ENCODE measurements at regions not wholly inside any gene's neighbourhood (a gene's known extent, or its start where the extent isn't known, plus 50 kb on each side); places are given as distances from the start of the nearest gene placed in this dataset.
"Not testable (repeated sequence)": the region's sequence is repeated elsewhere in the genome, so short reads cannot be mapped to it uniquely, and the experiment has no call there.

- no peak for DNase-seq
Observed at GRCh38 chr6:56802584-56802983, 152.3 kb upstream of the BEND6 start.

DNA sequence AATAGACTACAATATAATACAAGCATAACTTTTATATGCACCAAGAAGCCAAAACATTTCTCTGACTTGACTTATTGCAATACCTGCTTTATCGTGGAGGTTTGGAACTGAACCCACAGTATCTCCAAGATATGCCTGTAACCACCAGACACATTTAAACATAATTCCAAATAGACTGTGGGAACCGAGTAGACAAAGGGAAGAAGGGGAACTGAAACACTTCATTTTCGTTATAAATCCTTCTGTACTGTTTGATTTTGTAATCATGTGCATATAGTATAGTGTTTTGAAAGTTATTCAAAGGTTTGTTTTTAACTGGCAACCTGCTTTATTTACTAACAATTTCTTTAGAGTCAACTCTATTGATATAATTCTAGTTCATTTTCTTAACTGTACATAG, 154.9 kb upstream of the BEND6 start:
- no peak for DNase-seq

GRCh38 chr6:56798163-56798562, 155.5 kb upstream of the DST start:
- DNase-seq: no peak

DNA sequence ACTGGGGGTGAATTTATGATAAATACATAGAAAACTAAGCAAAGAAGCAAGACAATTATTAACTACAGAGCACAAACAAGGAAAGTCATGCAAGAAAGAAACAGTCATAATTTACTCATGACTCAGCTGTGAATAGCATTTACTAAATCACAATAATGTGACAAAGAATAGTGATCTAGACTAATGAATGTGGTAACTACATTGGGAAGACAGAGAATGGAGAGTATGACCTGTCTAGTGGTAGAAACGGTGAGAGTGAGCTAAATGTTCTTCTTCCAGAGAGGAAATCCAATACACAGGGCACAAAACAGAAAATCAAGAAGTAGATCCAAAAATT, 153.5 kb upstream of the DST start:
- no peak for DNase-seq

GRCh38 chr6:56795466-56796195, 152.9 kb upstream of the DST start:
- DNase-seq: no peak

GRCh38 chr6:56794421-56794820, 151.7 kb upstream of the DST start:
- no peak for DNase-seq

GRCh38 chr6:56793938-56794337, 151.2 kb upstream of the DST start:
- DNase-seq: no peak

DNA sequence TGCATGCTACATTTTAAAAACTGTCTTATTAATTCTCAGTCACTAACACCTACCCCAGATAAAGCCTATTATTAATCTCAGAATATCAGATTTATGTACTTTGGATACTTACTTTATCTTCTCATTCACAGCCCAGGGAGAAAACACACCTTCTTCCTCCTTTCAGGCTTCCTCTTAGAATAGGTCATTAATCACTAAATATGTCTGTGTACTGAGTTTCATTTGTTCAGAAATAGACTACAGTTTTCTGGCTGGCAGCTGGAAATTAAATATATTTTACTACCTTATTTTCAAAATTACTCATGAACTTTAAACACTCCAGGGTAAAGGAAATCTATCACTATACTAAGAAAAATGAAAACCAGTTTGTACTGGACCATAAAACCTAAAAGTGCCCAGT, 147.7 kb upstream of the DST start:
- DNase-seq: no peak

DNA sequence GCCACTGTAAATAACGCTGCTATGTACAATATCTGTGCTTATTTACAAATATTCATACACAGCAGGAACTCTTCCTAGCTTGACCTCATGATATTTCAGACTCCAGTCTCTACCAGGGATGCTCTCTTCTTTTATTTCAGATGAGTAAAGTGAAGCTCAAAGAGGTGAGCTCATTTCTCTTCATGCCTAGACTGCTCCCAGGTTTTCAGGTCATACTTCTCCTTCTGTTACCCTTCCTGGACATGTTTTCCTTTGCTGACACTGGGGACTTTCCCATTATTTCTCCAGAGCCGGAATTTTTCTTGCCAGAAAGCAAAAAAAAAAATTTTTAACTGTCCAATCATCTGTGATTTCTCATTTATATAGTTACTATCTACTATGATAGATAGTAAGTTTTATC, 147.2 kb upstream of the DST start:
- DNase-seq: no peak

DNA sequence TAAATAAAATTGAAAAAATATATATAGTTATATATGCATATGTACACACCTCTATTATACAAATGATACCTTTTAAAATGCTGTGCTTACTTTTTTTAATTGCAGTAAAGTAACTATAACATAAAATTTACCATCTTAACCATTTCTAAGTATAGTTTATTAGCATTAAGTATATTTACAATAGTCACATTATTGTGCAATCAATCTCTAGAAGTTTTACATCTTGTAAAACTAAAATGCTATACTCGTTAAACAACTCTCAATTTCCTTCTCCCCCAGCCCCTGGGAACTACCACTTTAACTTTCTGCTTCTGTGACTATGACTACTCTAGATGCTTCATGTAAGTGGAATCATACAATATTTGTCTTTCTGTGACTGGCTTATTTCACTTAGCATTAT, 146.7 kb upstream of the DST start:
- no peak for DNase-seq

DNA sequence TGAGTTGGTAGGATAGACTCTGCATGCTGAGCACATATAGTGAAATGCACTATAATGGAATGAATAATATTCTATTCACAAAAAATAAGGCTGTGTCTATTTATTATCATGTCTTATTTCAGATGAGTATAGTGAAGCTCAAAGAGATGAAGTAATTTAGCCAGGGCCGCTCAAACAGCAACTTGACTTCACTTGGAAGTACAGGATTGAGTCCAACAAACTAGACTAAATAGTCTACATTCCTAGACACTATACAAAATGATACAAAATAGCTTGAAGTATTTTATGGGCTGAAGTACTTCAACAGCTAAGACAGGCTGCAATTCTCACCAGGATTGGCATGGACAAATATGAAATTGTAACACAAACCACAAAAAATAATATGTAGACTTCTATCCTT, 144.5 kb upstream of the DST start:
- no peak for DNase-seq

DNA sequence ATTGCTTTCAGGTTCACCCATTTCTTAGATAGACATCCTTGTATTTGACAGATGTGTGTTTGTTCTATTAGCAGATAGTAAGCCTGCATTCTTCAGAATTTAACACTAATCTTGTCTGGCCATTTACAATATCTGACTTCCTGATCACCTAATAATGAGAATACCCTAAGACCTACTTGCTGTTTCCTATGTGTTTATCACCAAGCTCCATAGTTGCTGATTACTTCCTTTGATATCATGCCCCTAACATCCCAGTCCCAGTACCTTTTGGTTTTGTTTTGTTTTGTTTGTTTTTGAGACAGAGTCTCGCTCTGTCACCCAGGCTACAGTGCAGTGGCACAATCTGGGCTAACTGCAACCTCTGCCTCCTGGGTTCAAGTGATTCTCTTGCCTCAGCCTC, 143.6 kb upstream of the DST start:
- no peak for DNase-seq

- not testable (repeated sequence) for DNase-seq
Observed at GRCh38 chr6:56785536-56785935, 142.8 kb upstream of the DST start.

DNA sequence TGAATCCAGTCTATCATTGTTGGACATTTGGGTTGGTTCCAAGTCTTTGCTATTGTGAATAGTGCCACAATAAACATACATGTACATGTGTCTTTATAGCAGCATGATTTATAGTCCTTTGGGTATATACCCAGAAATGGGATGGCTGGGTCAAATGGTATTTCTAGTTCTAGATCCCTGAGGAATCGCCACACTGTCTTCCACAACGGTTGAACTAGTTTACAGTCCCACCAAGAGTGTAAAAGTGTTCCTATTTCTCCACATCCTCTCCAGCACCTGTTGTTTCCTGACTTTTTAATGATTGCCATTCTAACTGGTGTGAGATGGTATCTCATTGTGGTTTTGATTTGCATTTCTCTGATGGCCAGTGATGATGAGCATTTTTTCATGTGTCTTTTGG, 137.4 kb upstream of the DST start:
- DNase-seq: not testable (repeated sequence)

DNA sequence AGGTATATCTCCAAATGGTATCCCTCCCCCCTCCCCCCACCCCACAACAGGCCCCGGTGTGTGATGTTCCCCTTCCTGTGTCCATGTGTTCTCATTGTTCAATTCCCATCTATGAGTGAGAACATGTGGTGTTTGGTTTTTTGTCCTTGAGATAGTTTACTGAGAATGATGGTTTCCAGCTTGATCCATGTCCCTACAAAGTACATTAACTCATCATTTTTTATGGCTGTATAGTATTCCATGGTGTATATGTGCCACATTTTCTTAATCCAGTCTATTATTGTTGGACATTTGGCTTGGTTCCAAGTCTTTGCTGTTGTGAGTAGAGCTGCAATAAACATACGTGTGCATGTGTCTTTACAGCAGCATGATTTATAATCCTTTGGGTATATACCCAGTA, 135.8 kb upstream of the DST start:
- not testable (repeated sequence) for DNase-seq

GRCh38 chr6:56775498-56776166, 132.9 kb upstream of the DST start:
- no peak for DNase-seq

GRCh38 chr6:56772737-56773184, 130.1 kb upstream of the DST start:
- DNase-seq: peak; percentile 80

GRCh38 chr6:56771929-56772607, 129.4 kb upstream of the DST start:
- no peak for DNase-seq

- DNase-seq: no peak
Observed at GRCh38 chr6:56771189-56771588, 128.5 kb upstream of the DST start.

GRCh38 chr6:56770011-56770520, 127.4 kb upstream of the DST start:
- DNase-seq: no peak

DNA sequence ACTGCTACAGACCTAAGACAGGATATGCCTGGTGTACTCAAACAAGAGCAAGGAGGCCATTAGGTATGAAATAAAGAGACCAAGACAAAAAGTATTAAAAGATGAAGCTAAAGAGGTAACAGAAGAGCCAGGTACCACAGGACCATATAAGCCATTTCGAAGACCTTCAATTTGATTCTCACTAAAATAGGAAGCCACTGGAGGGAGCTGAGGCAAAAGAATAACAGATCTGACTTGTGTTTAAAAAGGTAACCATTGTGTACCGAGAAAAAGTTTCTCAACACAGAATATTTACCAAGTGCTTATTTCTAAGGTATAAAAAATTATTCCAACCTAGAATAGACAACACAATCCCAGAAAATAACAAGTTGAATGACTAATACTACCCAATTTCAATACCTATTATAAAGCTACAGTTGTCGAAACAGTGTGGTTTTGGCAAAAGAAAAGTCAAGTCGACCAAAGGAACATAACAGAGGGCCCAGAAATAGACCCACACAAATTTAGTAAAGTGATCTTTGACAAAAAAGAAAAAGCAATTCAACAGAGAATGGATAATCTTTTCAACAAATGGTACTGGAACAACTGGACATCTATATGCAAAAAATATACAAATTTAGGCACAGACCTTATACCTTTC, 125.3 kb upstream of the DST start:
- DNase-seq: peak; percentile 29

DNA sequence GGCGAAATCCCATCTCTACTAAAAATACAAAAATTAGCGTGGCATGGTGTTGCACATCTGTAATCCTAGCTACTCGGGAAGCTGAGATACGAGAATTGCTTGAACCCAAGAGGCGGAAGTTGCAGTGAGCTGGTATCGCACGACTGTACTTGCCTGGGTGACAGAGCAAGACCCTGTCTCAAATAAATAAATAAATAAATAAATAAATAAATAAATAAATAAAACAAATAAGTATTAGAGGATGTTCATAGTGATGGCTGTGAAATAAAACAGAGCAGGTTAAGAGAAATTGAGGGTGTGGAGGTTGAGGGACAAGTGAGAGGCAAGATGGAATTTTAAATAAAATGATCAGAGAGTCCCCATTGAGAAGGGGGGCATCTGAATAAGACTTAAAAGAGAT, 124.7 kb upstream of the DST start:
- DNase-seq: no peak

GRCh38 chr6:56766806-56767178, 124.1 kb upstream of the DST start:
- peak; percentile 84 for DNase-seq
